GM08714 (cell line): ENCODE measurements at regions not wholly inside any gene's neighbourhood (a gene's known extent, or its start where the extent isn't known, plus 50 kb on each side); places are given as distances from the start of the nearest gene placed in this dataset.

Source experiments
- H3K4me3 ChIP-seq: fragments of 200-500 bp; sonication (Bioruptor generic); 2 replicates; pipeline ENCODE4 v1.5.1; 2014; ENCODE audit warnings: mild to moderate bottlenecking, low read length, inconsistent platforms
- ZNF274 ChIP-seq: IDR thresholded peaks from 2 replicates; pipeline ENCODE4 v1.6.1; 2012; ENCODE audit warnings: mild to moderate bottlenecking, low read depth, low read length

- no peak overlapping the region for H3K4me3 ChIP-seq
Observed at GRCh38 chr9:108803428-108804065, 52.2 kb downstream of the ACTL7B start.

DNA sequence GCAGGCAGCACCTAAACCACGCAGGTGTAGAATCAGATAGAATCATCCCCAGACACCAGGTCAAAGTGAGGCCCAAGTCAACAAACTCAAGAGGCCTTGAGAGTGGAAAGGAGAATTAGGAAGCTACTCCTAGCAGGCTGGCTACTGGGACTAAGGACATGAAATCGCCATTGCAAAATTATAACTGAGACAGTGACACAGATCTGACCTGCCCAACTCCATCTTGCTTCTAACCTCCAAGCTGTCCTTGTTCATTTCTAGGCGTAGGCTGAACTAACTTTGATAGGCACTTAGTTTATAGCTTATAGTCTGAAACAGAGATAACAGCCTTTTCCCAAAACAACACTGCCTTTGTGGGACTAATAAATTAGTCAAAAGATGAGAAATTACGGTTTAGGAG, 52.8 kb downstream of the ACTL7B start:
- TF ChIP-seq ZNF274: no peak
- H3K4me3 ChIP-seq: no peak overlapping the region

More at GRCh38 chr9:108803428-108804065, 52.2 kb downstream of the ACTL7B start:
- TF ChIP-seq ZNF274: no peak

- no peak for TF ChIP-seq ZNF274
- no peak overlapping the region for H3K4me3 ChIP-seq
Observed at GRCh38 chr9:108801949-108802348, 53.8 kb downstream of the ACTL7B start.

DNA sequence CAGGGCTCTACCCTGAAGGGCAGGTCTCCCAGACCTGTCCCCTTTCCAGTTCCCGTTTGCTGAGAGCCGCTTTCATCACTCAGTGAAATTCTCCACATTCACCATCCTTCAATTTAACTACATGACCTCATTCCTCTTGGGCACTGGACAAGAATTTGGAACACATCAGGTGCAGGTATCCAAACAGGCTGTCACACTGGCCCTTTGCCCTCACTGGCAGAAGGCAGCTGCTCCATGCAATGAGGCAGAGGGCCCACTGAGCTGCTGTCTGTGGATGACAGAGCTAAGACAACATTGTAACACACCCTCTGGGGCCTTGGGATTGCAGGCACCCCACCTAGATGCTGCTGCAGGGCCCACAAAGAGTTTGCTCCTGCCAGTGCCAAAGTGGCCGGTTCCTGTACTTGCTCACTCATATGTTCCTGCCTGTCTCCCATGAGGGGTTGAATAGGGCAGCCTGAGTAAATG, 55.1 kb downstream of the ACTL7B start:
- no peak for TF ChIP-seq ZNF274
- H3K4me3 ChIP-seq: no peak overlapping the region

- H3K4me3 ChIP-seq: no peak overlapping the region
- no peak for TF ChIP-seq ZNF274
Observed at GRCh38 chr9:108793573-108793972, 62.2 kb downstream of the ACTL7B start.

DNA sequence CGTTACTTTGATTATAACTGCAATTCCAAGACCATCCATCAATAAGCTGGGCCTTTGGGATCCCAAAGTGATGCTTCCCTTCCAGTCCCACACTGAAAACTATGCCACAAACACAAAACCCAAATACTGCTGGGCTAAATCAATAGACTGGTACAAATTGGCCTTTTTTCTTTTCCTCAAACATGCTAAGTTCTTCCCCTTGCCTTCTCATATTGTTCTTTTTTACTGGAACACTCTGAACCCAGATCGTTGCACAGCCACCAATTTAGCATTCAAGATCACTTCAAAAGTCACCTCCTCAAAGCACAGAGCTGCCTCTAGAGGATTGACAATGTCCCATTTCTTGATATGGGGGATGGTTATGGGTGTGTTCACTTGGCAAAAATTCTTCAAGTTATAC, 66.0 kb downstream of the ACTL7B start:
- no peak overlapping the region for H3K4me3 ChIP-seq
- no peak for TF ChIP-seq ZNF274

GRCh38 chr9:108787690-108788048, 68.1 kb downstream of the ACTL7B start:
- no peak for TF ChIP-seq ZNF274
- H3K4me3 ChIP-seq: no peak overlapping the region

GRCh38 chr9:108786901-108787689, 68.7 kb downstream of the ACTL7B start:
- H3K4me3 ChIP-seq: no peak overlapping the region
- no peak for TF ChIP-seq ZNF274

DNA sequence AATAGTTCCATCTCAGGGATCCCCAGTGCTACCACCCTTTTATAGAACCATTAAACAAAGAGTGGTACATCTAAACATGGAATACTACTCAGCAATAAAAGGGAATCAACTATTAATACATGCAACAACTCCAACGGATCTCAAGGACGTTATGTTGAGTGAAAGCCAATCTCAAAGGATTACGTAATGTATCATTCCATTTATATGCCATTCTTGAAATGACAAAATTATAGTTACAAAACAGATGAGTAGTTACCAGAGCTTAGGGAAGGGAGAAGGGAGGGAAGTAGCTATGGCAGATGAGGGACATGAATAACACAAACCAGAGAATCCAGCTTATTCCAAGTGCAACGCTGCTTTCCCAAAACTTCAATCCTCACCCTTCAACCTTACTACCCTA, 69.5 kb downstream of the ACTL7B start:
- TF ChIP-seq ZNF274: no peak
- H3K4me3 ChIP-seq: no peak overlapping the region

- H3K4me3 ChIP-seq: no peak overlapping the region
- no peak for TF ChIP-seq ZNF274
Observed at GRCh38 chr9:108784998-108785397, 70.8 kb downstream of the ACTL7B start.

GRCh38 chr9:108783731-108784495, 71.9 kb downstream of the ACTL7B start:
- H3K4me3 ChIP-seq: no peak overlapping the region
- TF ChIP-seq ZNF274: no peak

DNA sequence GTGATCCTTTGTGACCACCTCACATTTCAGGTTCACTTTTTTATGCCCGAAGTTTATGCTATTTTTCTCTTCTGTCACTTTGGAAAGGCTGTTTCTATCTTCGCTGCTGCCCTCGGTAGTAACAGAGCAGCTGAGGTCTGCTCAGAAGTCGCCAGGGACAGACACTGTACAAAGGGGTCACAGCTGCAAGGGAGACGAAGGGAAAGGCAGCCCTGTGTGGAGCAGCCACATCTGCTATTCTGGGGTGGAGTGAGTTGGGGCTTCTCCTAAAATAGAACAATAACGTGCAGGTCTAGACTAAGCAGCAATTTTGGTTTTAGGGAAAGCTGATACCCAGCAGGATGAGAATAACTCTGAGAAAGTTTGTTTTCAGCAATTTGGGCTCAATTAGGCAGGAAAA, 72.5 kb downstream of the ACTL7B start:
- TF ChIP-seq ZNF274: no peak
- no peak overlapping the region for H3K4me3 ChIP-seq

GRCh38 chr9:108780942-108781734, 74.6 kb downstream of the ACTL7B start:
- H3K4me3 ChIP-seq: no peak overlapping the region
- TF ChIP-seq ZNF274: no peak
